ENCODE measurements at regions not wholly inside any gene's neighbourhood (a gene's known extent, or its start where the extent isn't known, plus 50 kb on each side); places are given as distances from the start of the nearest gene placed in this dataset.

- TF ChIP-seq ARNT (IDR thresholded peaks at IDR 0.05) (no peak), SP1 (IDR thresholded peaks at IDR 0.05) (no peak), FOXM1 (IDR thresholded peaks at IDR 0.05; ENCODE audit: borderline replicate concordance) (no peak), LEF1 (IDR thresholded peaks at IDR 0.05; ENCODE audit: borderline replicate concordance) (no peak), BHLHE40 (IDR thresholded peaks at IDR 0.05; ENCODE audit: borderline replicate concordance) (no peak), SUZ12 (IDR thresholded peaks at IDR 0.05) (no peak), FOXA1 (IDR thresholded peaks at IDR 0.05) (no peak), ZNF384 (IDR thresholded peaks at IDR 0.05) (no peak), ELF4 (IDR thresholded peaks at IDR 0.05) (no peak), FOXK2 (IDR thresholded peaks at IDR 0.05) (no peak), TARDBP (IDR thresholded peaks at IDR 0.05) (no peak), NFRKB (IDR thresholded peaks at IDR 0.05) (no peak)
These were observed 737.9 kb upstream of the BCHE start for GRCh38 chr3:166575161-166575560.
